GM21423 (cell line): ENCODE measurements at regions not wholly inside any gene's neighbourhood (a gene's known extent, or its start where the extent isn't known, plus 50 kb on each side); places are given as distances from the start of the nearest gene placed in this dataset.

Experiments
- ATAC-seq: cut with Tn5 transposase; IDR thresholded peaks from one replicate; pipeline ENCODE4 v1.9.1; 2021; ENCODE audit warnings: mild to moderate bottlenecking, moderate library complexity; ENCODE audit not compliant: unreplicated experiment

- no peak for ATAC-seq
Observed at GRCh38 chr5:125517973-125518550, 771.6 kb upstream of the ZNF608 start.

- ATAC-seq: no peak
Observed at GRCh38 chr5:125521289-125521688, 774.9 kb upstream of the ZNF608 start.

GRCh38 chr5:125525356-125525755 is 778.9 kb upstream of the ZNF608 start:
- no peak for ATAC-seq

GRCh38 chr5:125526966-125527365 is 780.5 kb upstream of the ZNF608 start:
- ATAC-seq: no peak

- no peak for ATAC-seq
Observed at GRCh38 chr5:125528881-125529280, 782.4 kb upstream of the ZNF608 start.

- ATAC-seq: no peak
Observed at GRCh38 chr5:125530833-125531615, 784.6 kb upstream of the ZNF608 start.

- ATAC-seq: no peak
Observed at GRCh38 chr5:125536095-125536494, 789.7 kb upstream of the ZNF608 start.

- ATAC-seq: no peak
Observed at GRCh38 chr5:125536582-125536981, 790.1 kb upstream of the ZNF608 start.

GRCh38 chr5:125537661-125538060 is 791.2 kb upstream of the ZNF608 start:
- no peak for ATAC-seq

- no peak for ATAC-seq
Observed at GRCh38 chr5:125538469-125538868, 792.0 kb upstream of the ZNF608 start.

GRCh38 chr5:125541085-125541484 is 794.6 kb upstream of the ZNF608 start:
- no peak for ATAC-seq

GRCh38 chr5:125549322-125549911 is 803.0 kb upstream of the ZNF608 start:
- ATAC-seq: no peak

GRCh38 chr5:125550274-125550673 is 803.8 kb upstream of the ZNF608 start:
- no peak for ATAC-seq

GRCh38 chr5:125551246-125551645 is 804.8 kb upstream of the ZNF608 start:
- no peak for ATAC-seq

GRCh38 chr5:125551797-125552196 is 805.4 kb upstream of the ZNF608 start:
- no peak for ATAC-seq

- no peak for ATAC-seq
Observed at GRCh38 chr5:125552486-125552885, 806.0 kb upstream of the ZNF608 start.

- no peak for ATAC-seq
Observed at GRCh38 chr5:125554355-125554754, 807.9 kb upstream of the ZNF608 start.

GRCh38 chr5:125555591-125555990 is 809.2 kb upstream of the ZNF608 start:
- ATAC-seq: no peak

GRCh38 chr5:125558016-125558415 is 811.6 kb upstream of the ZNF608 start:
- ATAC-seq: no peak

- no peak for ATAC-seq
Observed at GRCh38 chr5:125558466-125558865, 812.0 kb upstream of the ZNF608 start.

GRCh38 chr5:125559296-125559695 is 812.9 kb upstream of the ZNF608 start:
- no peak for ATAC-seq
